Vagina (tissue), 2 donors: ENCODE measurements at regions not wholly inside any gene's neighbourhood (a gene's known extent, or its start where the extent isn't known, plus 50 kb on each side); places are given as distances from the start of the nearest gene placed in this dataset.

Experiments
- CTCF ChIP-seq, 3 experiments: fragments of 450-650 bp in 2 of 3; fragments of 200-600 bp in 1 of 3; sonication (generic) in 1 of 3; IDR thresholded peaks; one replicate each; pipeline ENCODE4 v1.5.1; 2017 to 2019; ENCODE audit warnings: antibody characterized with exemption in 3 of 3, mild to moderate bottlenecking in 2 of 3, moderate library complexity in 2 of 3
- POLR2A ChIP-seq, 2 donors: fragments of 450-650 bp; IDR thresholded peaks; one replicate each; pipeline ENCODE4 v1.6.1; 2017; ENCODE audit warnings: antibody characterized with exemption in 2 of 2, mild to moderate bottlenecking in 2 of 2, moderate library complexity in 2 of 2
- POLR2AphosphoS5 ChIP-seq, 2 donors: sonication (generic); formaldehyde crosslinking; IDR thresholded peaks; one replicate each; pipeline ENCODE4 v1.9.0; 2017; ENCODE audit warnings: antibody characterized with exemption in 2 of 2, mild to moderate bottlenecking in 2 of 2, low read depth in 1 of 2; ENCODE audit not compliant: insufficient read depth in 1 of 2

- no peak for TF ChIP-seq CTCF (IDR thresholded peaks at IDR 0.05)
- no peak for TF ChIP-seq POLR2AphosphoS5 (IDR thresholded peaks at IDR 0.05; ENCODE audit: insufficient read depth in 1 of 2, low read depth in 1 of 2)
- TF ChIP-seq POLR2A (IDR thresholded peaks at IDR 0.05) = no peak
These were observed 1149.2 kb downstream of the BRD1 start for GRCh38 chr22:48678171-48679135.
